GM12878 (cell line): ENCODE measurements at regions not wholly inside any gene's neighbourhood (a gene's known extent, or its start where the extent isn't known, plus 50 kb on each side); places are given as distances from the start of the nearest gene placed in this dataset.

ENCODE experiments used
- ATAC-seq: fragments of 200-7000 bp; cut with Tn5 transposase; 3 replicates; pipeline ENCODE4 v1.9.1; 2020; ENCODE audit warnings: mild to moderate bottlenecking, moderate library complexity
- BruUV-seq: library from RNA; stranded (reverse); fragments of 400-500 nt; replicated peaks from 2 replicates; lab custom pipeline; 2021; lab: Mats Ljungman, UMichigan
- CTCF ChIA-PET: fragments of 300-600 bp; sonication (Branson Sonifier 250); formaldehyde crosslinking; extraction: SDS; loops from one replicate; lab custom pipeline; 2021; ENCODE audit warnings: inconsistent platforms; lab: Yijun Ruan, JAX
- POLR2A ChIA-PET: fragments of 350-600 bp; formaldehyde crosslinking; extraction: SDS; loops from one replicate; lab custom pipeline; 2021; ENCODE audit warnings: inconsistent platforms; lab: Charles Lee
- RAD21 ChIA-PET: fragments of 300-600 bp; sonication (Branson Sonifier 250); formaldehyde crosslinking; loops from one replicate; lab custom pipeline; 2023; ENCODE audit warnings: antibody characterized with exemption; ENCODE audit not compliant: unreplicated experiment; lab: Charles Lee
- SMC1A ChIA-PET: fragments of 300-600 bp; sonication (Branson Sonifier 250); formaldehyde crosslinking; loops from one replicate; lab custom pipeline; 2023; ENCODE audit not compliant: unreplicated experiment, uncharacterized antibody; lab: Charles Lee
- DNase-seq: peaks from one replicate; pipeline ENCODE4 v3.0.0-alpha.2; 2011; ENCODE audit warnings: low read depth, low spot score
- FAIRE-seq: peaks from 3 replicates; lab custom pipeline; 2011; peaks lifted over from hg19 to GRCh38; lab: Jason Lieb, UNC
- H2AFZ ChIP-seq: 2 replicates; pipeline ENCODE4 v1.6.0; 2011; ENCODE audit warnings: low read depth, low read length, control low read depth; ENCODE audit not compliant: control insufficient read depth
- H3K27ac ChIP-seq: 2 replicates; pipeline ENCODE4 v1.5.1; 2011; ENCODE audit warnings: control low read depth; ENCODE audit not compliant: control insufficient read depth, insufficient read depth
- H3K27me3 ChIP-seq, 2 experiments: replicated peaks in 1 of 2; 2 replicates each; pipeline versions ENCODE4 v1.6.0 to v1.6.1; 2011; ENCODE audit warnings: low read length in 1 of 2; ENCODE audit not compliant: control insufficient read depth in 2 of 2, insufficient read depth in 2 of 2
- H3K36me3 ChIP-seq, 2 experiments: 2 replicates each; pipeline ENCODE4 v1.5.1; 2011; ENCODE audit warnings: low read length in 1 of 2; ENCODE audit not compliant: control insufficient read depth in 2 of 2, insufficient read depth in 2 of 2
- H3K4me1 ChIP-seq: 2 replicates; pipeline ENCODE4 v1.6.1; 2011; ENCODE audit warnings: mild to moderate bottlenecking, low read length, moderate library complexity, mixed read lengths; ENCODE audit not compliant: control insufficient read depth, insufficient read depth
- H3K4me2 ChIP-seq: 2 replicates; pipeline ENCODE4 v1.6.0; 2011; ENCODE audit warnings: control low read depth; ENCODE audit not compliant: control insufficient read depth, insufficient read depth
- H3K4me3 ChIP-seq: fragments of 200-600 bp; sonication (generic); 2 replicates; pipeline ENCODE4 v1.5.1; 2016
- H3K79me2 ChIP-seq: 2 replicates; pipeline ENCODE4 v1.6.0; 2011; ENCODE audit warnings: low read length; ENCODE audit not compliant: control insufficient read depth, insufficient read depth
- H3K9ac ChIP-seq: 2 replicates; pipeline ENCODE4 v1.8.0; 2011; ENCODE audit warnings: low read length, control low read depth, mixed read lengths; ENCODE audit not compliant: control insufficient read depth, insufficient read depth
- H3K9me3 ChIP-seq: replicated peaks from 3 replicates; pipeline ENCODE4 v1.5.1; 2011; ENCODE audit warnings: mild to moderate bottlenecking, low read length; ENCODE audit not compliant: control insufficient read depth, insufficient read depth
- H4K20me1 ChIP-seq: 2 replicates; pipeline ENCODE4 v1.6.0; 2011; ENCODE audit not compliant: control insufficient read depth, insufficient read depth
- CBX3 ChIP-seq: fragments of 200-600 bp; sonication (generic); IDR thresholded peaks from 2 replicates; pipeline ENCODE4 v1.6.1; 2016; ENCODE audit warnings: low read depth, borderline replicate concordance
- E4F1 ChIP-seq: fragments of 450-650 bp; IDR thresholded peaks from 2 replicates; pipeline ENCODE4 v1.6.1; 2018; ENCODE audit warnings: borderline replicate concordance, mild to moderate bottlenecking; ENCODE audit not compliant: partially characterized antibody
- EP300 ChIP-seq, 2 experiments: fragments of 150-350 bp in 1 of 2; IDR thresholded peaks; 2 replicates each; pipeline ENCODE4 v1.6.1; 2011 to 2012; ENCODE audit warnings: low read depth in 2 of 2, low read length in 2 of 2, borderline replicate concordance in 1 of 2, improper control_type of control experiment in 1 of 2, inconsistent platforms in 1 of 2; ENCODE audit not compliant: control insufficient read depth in 1 of 2
- FOXM1 ChIP-seq: IDR thresholded peaks from 2 replicates; pipeline ENCODE4 v1.6.1; 2012; ENCODE audit warnings: low read depth, mild to moderate bottlenecking, inconsistent platforms, low read length, moderate library complexity
- HDAC2 ChIP-seq: fragments of 200-600 bp; sonication (generic); IDR thresholded peaks from 2 replicates; pipeline ENCODE4 v1.6.1; 2017
- MAX ChIP-seq: IDR thresholded peaks from 2 replicates; pipeline ENCODE4 v1.6.1; 2012; ENCODE audit warnings: low read depth, low read length, improper control_type of control experiment
- NFIC ChIP-seq: IDR thresholded peaks from 2 replicates; pipeline ENCODE4 v1.6.1; 2012; ENCODE audit warnings: low read depth, mild to moderate bottlenecking, inconsistent platforms, low read length, moderate library complexity
- RELB ChIP-seq: fragments of 450-650 bp; IDR thresholded peaks from 2 replicates; pipeline ENCODE4 v1.6.1; 2017; ENCODE audit warnings: low read depth, mild to moderate bottlenecking, moderate library complexity
- SKIL ChIP-seq: fragments of 450-650 bp; IDR thresholded peaks from 2 replicates; pipeline ENCODE4 v1.6.1; 2017; ENCODE audit warnings: mild to moderate bottlenecking, low read depth, inconsistent platforms; ENCODE audit not compliant: poor library complexity, severe bottlenecking
- WGBS: methylation state at CpG from one replicate; pipeline ENCODE4 v1.1.6; 2016; ENCODE audit warnings: low lambda C conversion rate; ENCODE audit not compliant: insufficient replicate concordance, insufficient coverage; ENCODE audit errors: missing lambda C conversion rate; 5-methylcytosine and 5-hydroxymethylcytosine counted together
- in situ Hi-C: fragments of 300-500 bp; cut with MboI; formaldehyde crosslinking; loops from 9 replicates; pipeline ENCODE4 v1.14.3; 2018; ENCODE audit warnings: mixed read lengths
- intact Hi-C: fragments of 100-400 bp; cut with micrococcal nuclease; formaldehyde crosslinking; loops from one replicate; pipeline ENCODE4 v1.14.2; 2022; ENCODE audit not compliant: unreplicated experiment

- 74% methylated on average over 3 of the region's 3 CpGs for WGBS
- TF ChIP-seq EP300 (IDR thresholded peaks at IDR 0.05; ENCODE audit: borderline replicate concordance in 1 of 2, control insufficient read depth in 1 of 2, low read depth in 2 of 2, low read length in 2 of 2) (no peak), HDAC2 (no peak), FOXM1 (no peak), RELB (no peak)
- Histone ChIP-seq H3K4me2 (no peak overlapping the region), H3K36me3 (no peaks in the 10 kb centered on the region), H3K27me3 (no peaks in the 10 kb centered on the region), H3K4me1 (no peaks in the 10 kb centered on the region), H3K79me2 (no peaks in the 10 kb centered on the region), H3K4me3 (no peak overlapping the region), H4K20me1 (no peaks in the 10 kb centered on the region), H2AFZ (no peak overlapping the region), H3K27ac (no peak overlapping the region), H3K9me3 (no peaks in the 10 kb centered on the region), H3K9ac (no peak overlapping the region)
- ChIA-PET POLR2A (no interaction called here), RAD21 (no interaction called here), CTCF (no interaction called here), SMC1A (interaction anchor here (1.0 kb wide), 1 partner anchor 9 kb away, joined by 3 read pairs; no protein-coding TSS in a partner anchor)
- intact Hi-C loops (loop anchor here (10.0 kb wide), 1 partner anchor 597 kb away; no protein-coding TSS in a partner anchor), in situ Hi-C loops (no loop called here)
- no peak for FAIRE-seq
- no peak for ATAC-seq
- no TSS peak for BruUV-seq
- DNase-seq: no peak
These were observed 138.7 kb upstream of the CBLB start for GRCh38 chr3:106007512-106007911.

GRCh38 chr3:106008766-106009165 is 140.0 kb upstream of the CBLB start:
- DNase-seq (no peak), FAIRE-seq (no peak), ATAC-seq (no peak)
- no peak overlapping the region for H2AFZ ChIP-seq
- no peaks in the 10 kb centered on the region for H3K79me2 ChIP-seq
- POLR2A ChIA-PET: interaction anchor here (0.8 kb wide), 1 partner anchor 11 kb away, joined by 3 read pairs; no protein-coding TSS in a partner anchor
- WGBS: 8% methylated on average over 1 of the region's 1 CpG
- H3K4me3 ChIP-seq: no peak overlapping the region
- no peak overlapping the region for H3K27ac ChIP-seq
- in situ Hi-C loops (no loop called here), intact Hi-C loops (loop anchor here (10.0 kb wide), 1 partner anchor 596 kb away; no protein-coding TSS in a partner anchor)
- H3K9ac ChIP-seq: no peak overlapping the region
- H3K4me2 ChIP-seq: no peak overlapping the region
- RAD21 ChIA-PET: no interaction called here
- no peaks in the 10 kb centered on the region for H3K36me3 ChIP-seq
- H3K27me3 ChIP-seq: no peaks in the 10 kb centered on the region
- CTCF ChIA-PET: interaction anchor here (0.8 kb wide), 1 partner anchor 28 kb away, joined by 3 read pairs; no protein-coding TSS in a partner anchor
- no peaks in the 10 kb centered on the region for H3K9me3 ChIP-seq
- no peaks in the 10 kb centered on the region for H4K20me1 ChIP-seq
- BruUV-seq: no TSS peak
- H3K4me1 ChIP-seq: no peaks in the 10 kb centered on the region
- SMC1A ChIA-PET: interaction anchor here (0.9 to 1.0 kb wide), 3 partner anchors 8 to 33 kb away, joined by 3 to 4 read pairs (median 3); no protein-coding TSS in a partner anchor
- TF ChIP-seq NFIC (no peak), MAX (no peak), SKIL (no peak), CBX3 (no peak), E4F1 (no peak)
